HG02763 (cell line): ENCODE measurements at regions not wholly inside any gene's neighbourhood (a gene's known extent, or its start where the extent isn't known, plus 50 kb on each side); places are given as distances from the start of the nearest gene placed in this dataset.

Source experiments
- ATAC-seq: cut with Tn5 transposase; IDR thresholded peaks from one replicate; pipeline ENCODE4 v1.9.1; 2021; ENCODE audit warnings: mild to moderate bottlenecking, moderate library complexity; ENCODE audit not compliant: unreplicated experiment

DNA sequence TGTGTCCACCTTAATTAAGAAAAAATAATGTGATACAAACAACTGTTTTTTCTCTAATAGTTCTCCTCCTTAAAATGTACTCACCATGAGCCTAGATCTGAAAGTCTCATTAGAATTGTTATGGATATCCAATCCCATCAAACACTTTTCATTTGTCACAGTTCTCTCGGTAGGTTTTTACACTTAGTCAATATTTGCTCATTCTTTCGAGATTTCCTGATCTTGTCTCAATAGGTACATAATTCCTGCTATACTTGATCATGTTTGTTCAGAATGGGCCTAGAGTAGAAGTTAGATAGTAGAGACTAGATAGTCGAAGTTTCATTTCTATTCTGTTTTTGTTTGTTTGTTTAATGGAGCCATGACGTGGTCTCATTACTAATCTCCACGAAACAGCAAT is 2005.7 kb downstream of the NCAM2 start:
- no peak for ATAC-seq

GRCh38 chr21:23008601-23009202 is 2010.5 kb downstream of the NCAM2 start:
- ATAC-seq, result no peak

DNA sequence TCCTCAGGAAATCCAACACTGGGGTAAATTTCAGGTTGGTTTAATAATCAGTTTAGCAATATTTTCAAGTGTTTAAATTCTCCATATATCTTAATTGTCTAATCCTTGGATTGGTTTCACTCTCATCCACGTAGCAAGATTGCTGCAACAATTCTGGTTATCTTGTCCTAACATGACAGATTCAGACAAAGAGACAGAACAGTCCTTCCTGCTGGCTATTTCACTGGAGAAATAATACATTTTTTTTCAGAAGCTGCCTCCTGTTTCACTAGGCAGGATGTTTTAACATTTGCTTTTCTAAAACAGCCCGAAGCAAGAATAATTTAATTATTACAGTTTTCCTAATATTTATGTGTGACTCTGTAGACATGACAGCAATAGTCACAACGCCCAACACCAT is 2011.2 kb downstream of the NCAM2 start:
- ATAC-seq, result no peak

GRCh38 chr21:23014021-23014420 is 2015.8 kb downstream of the NCAM2 start:
- ATAC-seq, result no peak

- no peak for ATAC-seq
These were observed 2018.4 kb downstream of the NCAM2 start for GRCh38 chr21:23016617-23017016.

DNA sequence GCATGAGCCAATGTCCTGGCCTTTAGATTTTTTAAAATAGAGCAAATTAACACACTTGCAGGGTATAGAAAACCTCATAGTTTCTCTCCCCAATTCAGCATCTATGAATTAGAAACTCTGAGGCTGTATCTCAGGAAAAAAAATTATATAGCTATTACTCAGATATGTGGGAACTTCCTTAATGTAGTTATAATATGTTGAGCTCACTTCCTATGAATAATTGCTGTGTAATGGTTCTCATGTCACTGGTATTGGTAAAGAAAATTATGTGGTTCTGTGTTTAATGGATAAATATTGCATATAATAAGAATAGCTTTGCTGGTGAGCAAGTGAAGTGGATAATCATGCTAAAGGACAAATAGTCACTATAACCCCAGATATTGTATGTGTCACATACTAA is 2019.8 kb downstream of the NCAM2 start:
- no peak for ATAC-seq

- no peak for ATAC-seq
These were observed 2022.8 kb downstream of the NCAM2 start for GRCh38 chr21:23020969-23021368.

DNA sequence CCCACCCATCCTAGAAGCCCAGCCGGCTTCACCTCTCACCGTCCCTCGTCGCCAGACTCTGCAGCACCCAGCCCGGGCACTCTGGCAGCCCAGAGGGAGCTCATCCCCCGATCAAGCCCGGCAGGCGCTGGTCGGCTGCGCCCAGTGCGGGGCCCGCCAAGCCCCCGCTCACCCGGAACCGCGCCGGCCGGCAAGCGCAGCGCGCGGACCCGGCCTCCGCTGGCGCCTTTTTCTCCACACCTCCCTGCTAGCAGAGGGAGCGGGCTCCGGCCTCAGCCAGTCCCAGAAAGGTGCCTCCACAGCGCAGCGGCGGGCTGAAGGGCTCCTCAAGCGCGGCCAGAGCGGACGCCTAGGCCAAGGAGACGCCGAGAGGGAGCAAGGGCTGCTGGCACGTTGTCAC is 2023.3 kb downstream of the NCAM2 start:
- ATAC-seq, result no peak

GRCh38 chr21:23026878-23027277 is 2028.7 kb downstream of the NCAM2 start:
- no peak for ATAC-seq

GRCh38 chr21:23039846-23040245 is 2041.6 kb downstream of the NCAM2 start:
- ATAC-seq, result no peak

- no peak for ATAC-seq
These were observed 2047.7 kb downstream of the NCAM2 start for GRCh38 chr21:23045955-23046354.

- ATAC-seq, result no peak
These were observed 2069.5 kb downstream of the NCAM2 start for GRCh38 chr21:23067672-23068071.

DNA sequence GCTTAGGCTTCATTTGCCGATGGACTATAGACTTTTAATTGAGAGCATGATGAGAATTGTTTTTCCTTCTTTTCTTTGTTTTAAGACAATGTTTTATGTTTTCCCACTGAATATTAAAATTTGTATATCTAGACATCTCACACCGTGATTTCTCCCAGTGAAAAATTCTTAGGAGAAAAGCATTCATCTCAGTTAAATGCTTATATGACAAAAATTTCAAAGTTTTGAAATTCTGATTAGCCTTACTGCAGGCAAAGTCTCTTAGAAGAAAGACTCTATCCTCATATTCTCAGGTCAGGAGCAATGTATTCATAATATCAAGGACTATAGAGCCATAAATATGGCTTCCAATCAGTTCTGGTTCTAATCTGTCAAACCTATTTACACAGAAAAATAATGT is 2085.0 kb downstream of the NCAM2 start:
- no peak for ATAC-seq

DNA sequence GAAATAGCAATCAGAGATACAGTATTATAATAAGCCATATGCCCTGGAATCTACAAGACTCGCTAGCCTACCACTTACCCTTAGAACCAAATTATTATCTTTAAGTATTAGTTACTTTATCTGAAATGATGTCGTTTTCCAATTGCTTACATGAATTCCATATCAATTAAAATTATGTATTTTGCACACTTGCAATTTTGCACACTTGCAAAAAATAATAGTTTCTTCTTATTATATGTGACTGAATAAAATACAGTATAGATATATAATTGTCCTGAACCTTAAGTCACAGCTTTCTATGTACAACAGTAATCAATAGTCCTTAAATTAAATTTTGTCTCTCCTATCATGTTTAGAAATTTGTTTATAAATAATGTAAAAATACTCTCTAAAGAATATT is 2095.1 kb downstream of the NCAM2 start:
- no peak for ATAC-seq

DNA sequence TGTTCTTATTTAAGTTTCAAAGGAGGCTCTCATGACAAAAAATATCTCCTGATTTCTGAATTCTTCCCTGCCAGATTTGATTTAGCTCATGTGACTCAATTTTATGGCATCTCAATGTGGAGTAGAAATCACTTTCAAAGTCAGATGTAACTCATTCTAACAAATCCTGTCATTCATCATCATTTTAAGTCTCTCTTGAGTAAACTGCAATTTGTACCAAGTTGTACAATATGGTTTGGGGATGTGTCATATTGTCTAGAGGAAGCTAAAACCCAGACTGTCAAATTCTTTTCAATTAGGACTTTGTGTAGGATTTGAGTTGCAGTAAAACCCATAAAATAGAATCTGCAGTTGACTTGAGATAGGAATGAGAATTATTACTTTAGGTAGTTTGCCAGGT is 2101.0 kb downstream of the NCAM2 start:
- ATAC-seq, result no peak

GRCh38 chr21:23101111-23101510 is 2102.9 kb downstream of the NCAM2 start:
- ATAC-seq, result no peak

- ATAC-seq, result no peak
These were observed 2110.3 kb downstream of the NCAM2 start for GRCh38 chr21:23108533-23108932.

DNA sequence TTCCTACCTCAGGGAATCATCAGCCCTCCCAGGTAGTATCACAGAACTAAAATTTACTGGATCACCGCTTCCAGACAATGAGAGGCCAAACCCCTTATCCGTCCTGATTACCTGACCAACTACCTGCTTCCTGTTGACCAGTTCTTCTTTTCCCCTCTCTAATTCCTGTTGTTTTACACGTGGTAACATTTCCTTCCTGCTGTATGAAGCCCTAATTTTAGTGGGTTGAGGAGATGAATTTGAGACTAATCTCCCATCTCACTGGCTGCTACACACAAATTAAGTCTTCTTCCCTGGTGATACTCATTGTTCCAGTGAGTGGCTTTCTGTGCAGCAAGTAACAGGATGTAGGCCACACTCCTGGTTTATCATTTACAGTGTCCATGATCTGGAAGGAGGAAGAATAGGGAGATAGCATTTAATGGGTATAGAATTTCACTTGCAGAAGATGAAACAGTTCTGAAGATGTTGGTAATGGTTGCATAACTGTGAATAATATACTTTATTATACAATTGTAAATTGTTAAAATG is 2112.9 kb downstream of the NCAM2 start:
- ATAC-seq, result no peak

GRCh38 chr21:23119491-23119890 is 2121.3 kb downstream of the NCAM2 start:
- ATAC-seq, result no peak

DNA sequence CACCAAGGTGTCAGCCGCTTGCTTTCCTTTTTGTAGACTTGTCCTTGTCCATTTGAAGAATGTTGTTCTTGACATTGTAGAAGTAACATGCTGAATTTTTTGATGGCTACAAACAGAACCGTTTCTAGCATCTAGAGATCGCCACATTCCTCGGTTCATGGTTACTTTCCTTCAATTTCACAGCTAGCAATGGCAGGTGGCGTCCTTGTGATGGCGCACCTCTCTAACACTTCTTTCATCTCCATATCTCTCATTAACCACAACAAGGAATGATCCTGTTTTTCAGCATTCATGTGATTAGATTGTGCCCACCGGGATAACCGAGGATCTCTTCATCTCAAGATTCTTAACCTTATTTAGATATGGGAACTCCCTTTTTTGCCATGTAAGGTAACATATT is 2129.8 kb downstream of the NCAM2 start:
- no peak for ATAC-seq

- ATAC-seq, result no peak
These were observed 2132.1 kb downstream of the NCAM2 start for GRCh38 chr21:23130308-23130707.

GRCh38 chr21:23131177-23131576 is 2133.0 kb downstream of the NCAM2 start:
- no peak for ATAC-seq

DNA sequence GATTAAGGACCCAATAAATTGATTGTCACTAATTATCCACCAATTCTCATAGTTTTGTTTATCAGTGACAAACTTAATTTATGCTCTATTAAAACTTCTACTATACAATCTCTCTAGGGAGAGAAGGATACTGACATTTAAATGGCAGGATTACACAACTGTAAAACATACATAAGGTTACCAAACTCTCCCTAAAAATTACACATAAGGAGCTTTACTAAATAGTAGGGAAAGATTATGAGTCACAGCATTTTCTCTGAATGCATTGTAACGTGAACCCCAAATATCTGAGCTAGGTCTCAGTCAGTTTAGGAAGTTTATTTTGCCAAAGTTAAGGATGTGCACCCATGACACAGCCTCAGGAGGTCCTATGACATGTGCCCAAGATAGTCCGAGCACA is 2140.6 kb downstream of the NCAM2 start:
- ATAC-seq, result no peak
